Vagina (tissue), 2 donors: ENCODE measurements at regions not wholly inside any gene's neighbourhood (a gene's known extent, or its start where the extent isn't known, plus 50 kb on each side); places are given as distances from the start of the nearest gene placed in this dataset.

Experiments used
- CTCF ChIP-seq, 3 experiments: fragments of 450-650 bp in 2 of 3; fragments of 200-600 bp in 1 of 3; sonication (generic) in 1 of 3; IDR thresholded peaks; one replicate each; pipeline ENCODE4 v1.5.1; 2017 to 2019; ENCODE audit warnings: antibody characterized with exemption in 3 of 3, mild to moderate bottlenecking in 2 of 3, moderate library complexity in 2 of 3
- POLR2A ChIP-seq, 2 donors: fragments of 450-650 bp; IDR thresholded peaks; one replicate each; pipeline ENCODE4 v1.6.1; 2017; ENCODE audit warnings: antibody characterized with exemption in 2 of 2, mild to moderate bottlenecking in 2 of 2, moderate library complexity in 2 of 2
- POLR2AphosphoS5 ChIP-seq, 2 donors: sonication (generic); formaldehyde crosslinking; IDR thresholded peaks; one replicate each; pipeline ENCODE4 v1.9.0; 2017; ENCODE audit warnings: antibody characterized with exemption in 2 of 2, mild to moderate bottlenecking in 2 of 2, low read depth in 1 of 2; ENCODE audit not compliant: insufficient read depth in 1 of 2

GRCh38 chr2:5036256-5036655 is 655.9 kb upstream of the SOX11 start:
- TF ChIP-seq POLR2A (IDR thresholded peaks at IDR 0.05) (no peak), CTCF (IDR thresholded peaks at IDR 0.05) (no peak), POLR2AphosphoS5 (IDR thresholded peaks at IDR 0.05; ENCODE audit: insufficient read depth in 1 of 2, low read depth in 1 of 2) (no peak)
